HepG2 (cell line): ENCODE measurements at regions not wholly inside any gene's neighbourhood (a gene's known extent, or its start where the extent isn't known, plus 50 kb on each side); places are given as distances from the start of the nearest gene placed in this dataset.

Experiments used
- ATAC-seq: fragments of 200-7000 bp; cut with Tn5 transposase; 3 replicates; pipeline ENCODE4 v1.9.1; 2020; ENCODE audit warnings: mild to moderate bottlenecking, moderate library complexity
- BruUV-seq: library from RNA; stranded (reverse); fragments of 400-500 nt; replicated peaks from 2 replicates; lab custom pipeline; 2021; lab: Mats Ljungman, UMichigan
- CTCF ChIA-PET: fragments of 300-600 bp; formaldehyde crosslinking; extraction: SDS; loops from one replicate; lab custom pipeline; 2021; ENCODE audit warnings: low total read pairs, inconsistent platforms, low intra/inter-chr PET ratio; lab: Yijun Ruan, JAX
- POLR2A ChIA-PET: fragments of 350-600 bp; sonication (Branson Sonifier 250); formaldehyde crosslinking; loops from one replicate; lab custom pipeline; 2020; ENCODE audit warnings: antibody characterized with exemption, inconsistent platforms; lab: Yijun Ruan, JAX
- DNase-seq: peaks from one replicate; pipeline ENCODE4 v3.0.0-alpha.2; 2015; ENCODE audit warnings: low spot score
- FAIRE-seq: peaks from 3 replicates; lab custom pipeline; 2011; peaks lifted over from hg19 to GRCh38; lab: Jason Lieb, UNC
- H2AFZ ChIP-seq: one replicate; pipeline ENCODE4 v1.6.1; 2011; ENCODE audit warnings: low read length, inconsistent platforms
- H3K27ac ChIP-seq: fragments of 300-600 bp; 3 replicates; pipeline ENCODE4 v1.8.0; 2011; ENCODE audit warnings: mixed run types, mild to moderate bottlenecking, mixed read lengths, low read length, inconsistent platforms; ENCODE audit not compliant: insufficient read depth; ENCODE audit errors: extremely low read length
- H3K27me3 ChIP-seq, 2 experiments: fragments of 200-600 bp in 1 of 2; 2 replicates in 1 of 2; 3 replicates in 1 of 2; pipeline versions ENCODE4 v1.6.0 to v1.8.0; 2011; ENCODE audit warnings: low read length in 2 of 2, mild to moderate bottlenecking in 2 of 2, moderate library complexity in 2 of 2, inconsistent platforms in 1 of 2; ENCODE audit not compliant: insufficient read depth in 2 of 2, control insufficient read depth in 1 of 2
- H3K36me3 ChIP-seq, 2 experiments: fragments of 200-600 bp in 1 of 2; replicated peaks in 1 of 2; 2 replicates in 1 of 2; 3 replicates in 1 of 2; pipeline versions ENCODE4 v1.5.1 to v1.8.0; 2011; ENCODE audit warnings: low read length in 2 of 2, inconsistent platforms in 1 of 2; ENCODE audit not compliant: insufficient read depth in 2 of 2, control insufficient read depth in 1 of 2
- H3K4me1 ChIP-seq: 2 replicates; pipeline ENCODE4 v1.5.1; 2012; ENCODE audit warnings: low read length, inconsistent platforms; ENCODE audit not compliant: insufficient read depth
- H3K4me2 ChIP-seq: 2 replicates; pipeline ENCODE4 v1.6.0; 2011; ENCODE audit warnings: low read depth, low read length, inconsistent platforms
- H3K4me3 ChIP-seq, 3 experiments: fragments of 200-600 bp in 1 of 3; sonication (generic), shearing (Covaris generic) in 1 of 3; replicated peaks in 1 of 3; 2 replicates each; pipeline ENCODE4 v1.5.1; 2011 to 2016; ENCODE audit warnings: low read length in 3 of 3, inconsistent platforms in 2 of 3, low read depth in 2 of 3, mild to moderate bottlenecking in 2 of 3, control low read depth in 1 of 3, mixed read lengths in 1 of 3; ENCODE audit not compliant: insufficient read depth in 1 of 3
- H3K79me2 ChIP-seq: one replicate; pipeline ENCODE4 v1.6.1; 2011; ENCODE audit warnings: low read length, inconsistent platforms; ENCODE audit not compliant: insufficient read depth
- H3K9ac ChIP-seq: 2 replicates; pipeline ENCODE4 v1.6.0; 2011; ENCODE audit warnings: mild to moderate bottlenecking, low read depth, low read length, inconsistent platforms; ENCODE audit not compliant: insufficient read depth
- H3K9me3 ChIP-seq: 2 replicates; pipeline ENCODE4 v1.5.1; 2012; ENCODE audit warnings: mild to moderate bottlenecking, low read length
- H4K20me1 ChIP-seq: 2 replicates; pipeline ENCODE4 v1.6.0; 2011; ENCODE audit warnings: inconsistent platforms, mild to moderate bottlenecking, low read length, moderate library complexity; ENCODE audit not compliant: insufficient read depth
- CCDC6 ChIP-seq: sonication (generic); formaldehyde crosslinking; IDR thresholded peaks from 2 replicates; pipeline ENCODE4 v1.8.1; 2022; ENCODE audit warnings: mild to moderate bottlenecking, missing genetic modification reagents, moderate library complexity
- FOXA3 ChIP-seq: IDR thresholded peaks from 2 replicates; pipeline ENCODE4 v1.6.1; 2016; ENCODE audit warnings: missing genetic modification reagents, missing compliant biosample characterization
- KAT8 ChIP-seq: IDR thresholded peaks from 2 replicates; pipeline ENCODE4 v1.6.1; 2016; ENCODE audit warnings: missing genetic modification reagents, missing compliant biosample characterization
- MEIS2 ChIP-seq: sonication (generic); formaldehyde crosslinking; IDR thresholded peaks from 2 replicates; pipeline ENCODE4 v1.9.0; 2021; ENCODE audit warnings: mild to moderate bottlenecking, missing genetic modification reagents
- PHB2 ChIP-seq: fragments of 450-650 bp; IDR thresholded peaks from 2 replicates; pipeline ENCODE4 v1.6.1; 2018; ENCODE audit not compliant: partially characterized antibody
- PRPF4 ChIP-seq: fragments of 200-400 bp; formaldehyde crosslinking; IDR thresholded peaks from 2 replicates; pipeline ENCODE4 v1.6.1; 2016; ENCODE audit warnings: low read length, low read depth; ENCODE audit not compliant: poor library complexity, severe bottlenecking
- RXRB ChIP-seq: IDR thresholded peaks from 2 replicates; pipeline ENCODE4 v1.6.1; 2016; ENCODE audit warnings: borderline replicate concordance, missing genetic modification reagents, missing compliant biosample characterization
- SMAD1 ChIP-seq: sonication (generic); formaldehyde crosslinking; IDR thresholded peaks from 2 replicates; pipeline ENCODE4 v1.4.0; 2020; ENCODE audit warnings: missing genetic modification reagents, low read depth, mild to moderate bottlenecking, borderline replicate concordance
- SMARCC2 ChIP-seq: fragments of 450-650 bp; IDR thresholded peaks from 2 replicates; pipeline ENCODE4 v1.6.1; 2017; ENCODE audit warnings: antibody characterized with exemption, mild to moderate bottlenecking
- ZIK1 ChIP-seq: sonication (generic); formaldehyde crosslinking; IDR thresholded peaks from 2 replicates; pipeline ENCODE4 v1.5.0; 2020; ENCODE audit warnings: mild to moderate bottlenecking, low read depth, missing genetic modification reagents, borderline replicate concordance
- ZNF292 ChIP-seq: sonication (generic); formaldehyde crosslinking; IDR thresholded peaks from 2 replicates; pipeline ENCODE4 v1.8.1; 2022; ENCODE audit warnings: mild to moderate bottlenecking, low read depth, missing genetic modification reagents, borderline replicate concordance
- ZNF354B ChIP-seq: sonication (generic); formaldehyde crosslinking; IDR thresholded peaks from 2 replicates; pipeline ENCODE4 v1.8.0; 2022; ENCODE audit warnings: mild to moderate bottlenecking, missing genetic modification reagents
- ZNF460 ChIP-seq: sonication (generic); formaldehyde crosslinking; IDR thresholded peaks from 2 replicates; pipeline ENCODE4 v1.5.1; 2020; ENCODE audit warnings: missing genetic modification reagents, mild to moderate bottlenecking, borderline replicate concordance
- ZNF747 ChIP-seq: sonication (generic); formaldehyde crosslinking; IDR thresholded peaks from 2 replicates; pipeline ENCODE4 v1.8.1; 2023; ENCODE audit warnings: missing genetic modification reagents, mild to moderate bottlenecking, borderline replicate concordance
- ZNF792 ChIP-seq: IDR thresholded peaks from 2 replicates; pipeline ENCODE4 v1.6.1; 2016
- in situ Hi-C: cut with HindIII; loops from 2 replicates; pipeline ENCODE4 v1.10.0; 2017; ENCODE audit warnings: low pct_unique_long_range_greater_than_20kb; ENCODE audit not compliant: extremely low pct_ligation_motif_present
- intact Hi-C: fragments of 100-400 bp; cut with micrococcal nuclease; formaldehyde crosslinking; loops from one replicate; pipeline ENCODE4 v1.10.0; 2022; ENCODE audit not compliant: unreplicated experiment
- TF ChIP-seq, protein P1 (sequence below): sonication (generic); formaldehyde crosslinking; IDR thresholded peaks from 2 replicates; pipeline ENCODE4 v1.8.1; 2023; ENCODE audit warnings: mild to moderate bottlenecking, inconsistent platforms, moderate library complexity, missing genetic modification reagents, borderline replicate concordance
- TF ChIP-seq, protein P2 (sequence below): sonication (generic); formaldehyde crosslinking; IDR thresholded peaks from 2 replicates; pipeline ENCODE4 v1.5.1; 2020; ENCODE audit warnings: mild to moderate bottlenecking, missing genetic modification reagents
- TF ChIP-seq, protein P3 (sequence below): sonication (generic); formaldehyde crosslinking; IDR thresholded peaks from 2 replicates; pipeline ENCODE4 v1.5.0; 2020; ENCODE audit warnings: missing genetic modification reagents

DNA sequence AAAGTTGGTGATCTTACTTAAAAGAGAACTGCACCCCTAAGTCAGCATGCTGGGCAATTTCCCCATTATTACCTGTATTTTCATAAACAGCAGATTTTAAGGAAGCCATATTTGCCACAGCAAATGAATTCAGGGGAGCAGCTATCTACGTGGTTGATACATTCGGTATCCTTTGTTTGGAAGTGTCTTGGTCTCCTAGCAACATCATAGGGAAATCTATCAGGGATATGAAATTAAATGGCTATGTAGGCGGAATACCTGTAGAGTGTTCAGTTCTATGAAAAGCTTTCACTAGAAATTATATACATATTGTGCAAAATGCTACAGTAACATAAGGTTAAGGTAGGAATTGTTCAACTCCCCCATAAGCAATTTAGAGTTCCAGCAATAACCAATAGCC, 157.2 kb upstream of the EMCN start (continued):
- no peak for TF ChIP-seq PRPF4

DNA sequence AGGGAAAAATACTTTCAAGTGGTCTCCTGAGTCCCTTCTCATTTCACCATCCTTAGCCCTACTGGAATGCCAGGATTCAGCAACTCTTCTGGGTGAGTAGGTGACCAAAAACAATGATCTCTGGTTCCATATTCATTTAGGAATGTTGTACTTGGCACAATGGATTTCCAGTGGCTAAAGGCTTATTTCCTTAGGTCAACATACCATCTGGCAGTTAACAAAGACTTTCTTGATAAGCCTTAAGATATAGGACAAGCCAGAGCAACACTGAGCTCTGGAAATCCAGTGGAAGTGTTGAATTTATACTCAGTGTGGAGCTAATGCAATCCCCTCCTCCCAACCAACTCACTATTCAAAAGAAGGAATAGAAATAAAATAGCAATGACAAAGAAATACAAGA, 139.4 kb upstream of the EMCN start:
- no peaks in the 10 kb centered on the region for H4K20me1 ChIP-seq
- H3K4me3 ChIP-seq = no peak overlapping the region
- no peak for FAIRE-seq
- no peaks in the 10 kb centered on the region for H3K36me3 ChIP-seq
- H3K9ac ChIP-seq = no peak overlapping the region
- BruUV-seq = no TSS peak
- intact Hi-C loops = no loop called here
- H2AFZ ChIP-seq = no peak overlapping the region
- DNase-seq = no peak
- no peaks in the 10 kb centered on the region for H3K27me3 ChIP-seq
- CTCF ChIA-PET = no interaction called here
- H3K4me1 ChIP-seq = no peaks in the 10 kb centered on the region
- POLR2A ChIA-PET = no interaction called here
- H3K4me2 ChIP-seq = no peak overlapping the region
- in situ Hi-C loops = no loop called here
- ATAC-seq = no peak
- no peak overlapping the region for H3K27ac ChIP-seq
- no peaks in the 10 kb centered on the region for H3K79me2 ChIP-seq
- H3K9me3 ChIP-seq = no peaks in the 10 kb centered on the region
- TF ChIP-seq ZNF354B (CRISPR knock-in tag) = no peak
- TF ChIP-seq ZNF460 (CRISPR knock-in tag) = no peak
- no peak for TF ChIP-seq SMAD1 (CRISPR knock-in tag)
- no peak for TF ChIP-seq ZNF747 (CRISPR knock-in tag)
- no peak for TF ChIP-seq KAT8 (CRISPR knock-in tag)
- TF ChIP-seq ZIK1 (CRISPR knock-in tag) = no peak
- no peak for TF ChIP-seq MEIS2
- TF ChIP-seq, protein P1, sequence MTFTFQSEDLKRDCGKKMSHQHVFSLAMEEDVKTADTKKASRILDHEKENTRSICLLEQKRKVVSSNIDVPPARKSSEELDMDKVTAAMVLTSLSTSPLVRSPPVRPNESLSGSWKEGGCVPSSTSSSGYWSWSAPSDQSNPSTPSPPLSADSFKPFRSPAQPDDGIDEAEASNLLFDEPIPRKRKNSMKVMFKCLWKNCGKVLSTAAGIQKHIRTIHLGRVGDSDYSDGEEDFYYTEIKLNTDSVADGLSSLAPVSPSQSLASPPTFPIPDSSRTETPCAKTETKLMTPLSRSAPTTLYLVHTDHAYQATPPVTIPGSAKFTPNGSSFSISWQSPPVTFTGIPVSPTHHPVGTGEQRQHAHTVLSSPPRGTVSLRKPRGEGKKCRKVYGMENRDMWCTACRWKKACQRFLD (CRISPR knock-in tag) = no peak
- no peak for TF ChIP-seq PHB2
- TF ChIP-seq FOXA3 (CRISPR knock-in tag) = no peak
- no peak for TF ChIP-seq CCDC6 (CRISPR knock-in tag)
- TF ChIP-seq, protein P2, sequence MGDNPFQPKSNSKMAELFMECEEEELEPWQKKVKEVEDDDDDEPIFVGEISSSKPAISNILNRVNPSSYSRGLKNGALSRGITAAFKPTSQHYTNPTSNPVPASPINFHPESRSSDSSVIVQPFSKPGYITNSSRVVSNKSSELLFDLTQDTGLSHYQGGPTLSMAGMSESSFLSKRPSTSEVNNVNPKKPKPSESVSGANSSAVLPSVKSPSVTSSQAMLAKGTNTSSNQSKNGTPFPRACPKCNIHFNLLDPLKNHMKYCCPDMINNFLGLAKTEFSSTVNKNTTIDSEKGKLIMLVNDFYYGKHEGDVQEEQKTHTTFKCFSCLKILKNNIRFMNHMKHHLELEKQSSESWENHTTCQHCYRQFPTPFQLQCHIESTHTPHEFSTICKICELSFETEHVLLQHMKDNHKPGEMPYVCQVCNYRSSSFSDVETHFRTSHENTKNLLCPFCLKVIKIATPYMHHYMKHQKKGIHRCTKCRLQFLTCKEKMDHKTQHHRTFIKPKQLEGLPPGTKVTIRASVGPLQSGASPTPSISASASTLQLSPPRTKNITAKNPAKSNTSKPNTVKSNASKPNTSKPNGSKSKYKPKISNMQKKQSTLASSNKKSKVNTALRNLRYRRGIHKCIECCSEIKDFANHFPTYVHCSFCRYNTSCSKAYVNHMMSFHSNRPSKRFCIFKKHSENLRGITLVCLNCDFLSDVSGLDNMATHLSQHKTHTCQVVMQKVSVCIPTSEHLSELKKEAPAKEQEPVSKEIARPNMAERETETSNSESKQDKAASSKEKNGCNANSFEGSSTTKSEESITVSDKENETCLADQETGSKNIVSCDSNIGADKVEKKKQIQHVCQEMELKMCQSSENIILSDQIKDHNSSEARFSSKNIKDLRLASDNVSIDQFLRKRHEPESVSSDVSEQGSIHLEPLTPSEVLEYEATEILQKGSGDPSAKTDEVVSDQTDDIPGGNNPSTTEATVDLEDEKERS = no peak
- no peak for TF ChIP-seq ZNF292 (CRISPR knock-in tag)
- no peak for TF ChIP-seq SMARCC2
- TF ChIP-seq ZNF792 (CRISPR knock-in tag) = no peak
- TF ChIP-seq, protein P3, sequence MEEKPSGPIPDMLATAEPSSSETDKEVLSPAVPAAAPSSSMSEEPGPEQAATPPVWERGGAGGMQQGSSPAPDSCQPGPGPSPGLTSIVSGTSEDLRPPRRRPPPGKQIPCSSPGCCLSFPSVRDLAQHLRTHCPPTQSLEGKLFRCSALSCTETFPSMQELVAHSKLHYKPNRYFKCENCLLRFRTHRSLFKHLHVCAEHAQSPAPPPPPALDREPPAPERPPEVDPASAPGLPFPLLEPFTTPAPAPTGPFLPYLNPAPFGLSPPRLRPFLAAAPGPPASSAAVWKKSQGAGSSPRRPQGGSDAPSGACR (CRISPR knock-in tag) = no peak
- no peak for TF ChIP-seq RXRB (CRISPR knock-in tag)
